HG02884 (cell line): ENCODE measurements at regions not wholly inside any gene's neighbourhood (a gene's known extent, or its start where the extent isn't known, plus 50 kb on each side); places are given as distances from the start of the nearest gene placed in this dataset.

ENCODE experiments used
- ATAC-seq: cut with Tn5 transposase; IDR thresholded peaks from one replicate; pipeline ENCODE4 v1.9.1; 2021; ENCODE audit warnings: mild to moderate bottlenecking, moderate library complexity; ENCODE audit not compliant: unreplicated experiment

DNA sequence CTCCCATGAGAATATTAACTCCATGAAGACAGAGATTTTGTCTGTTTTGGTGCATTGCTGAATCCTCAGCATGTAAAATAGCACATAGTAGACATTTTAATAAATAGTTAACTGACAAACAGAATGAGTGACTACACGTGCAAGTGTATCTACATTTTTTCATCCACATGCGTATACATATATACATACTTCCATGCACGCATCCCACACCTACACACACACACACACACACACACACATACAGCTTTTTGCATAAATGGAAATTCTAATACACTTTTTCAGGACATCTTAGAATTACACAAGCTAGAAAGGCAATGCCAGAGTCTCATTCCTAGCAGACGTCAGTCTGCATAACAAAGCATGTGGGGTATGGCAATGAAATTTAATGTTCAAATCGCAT lies 139.7 kb upstream of the LRFN2 start:
- no peak for ATAC-seq

DNA sequence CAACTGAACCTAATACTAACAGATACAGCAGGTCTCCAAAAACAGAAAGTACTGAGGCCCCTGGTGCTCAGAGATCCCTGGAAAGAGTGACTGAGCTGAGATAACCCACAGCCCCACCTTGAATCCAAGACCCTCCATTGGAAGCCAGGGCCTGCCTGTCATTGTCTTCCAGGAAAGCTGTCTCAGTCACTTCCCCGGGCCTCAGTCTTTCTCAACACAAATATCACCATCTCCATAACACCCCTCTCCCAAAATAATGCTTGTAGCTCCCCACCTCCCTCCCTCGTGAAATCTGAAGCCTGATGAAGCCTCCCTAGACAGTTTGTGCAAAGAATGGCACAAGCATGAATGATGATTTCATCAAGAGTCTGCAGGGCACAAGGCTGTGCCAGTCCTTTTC lies 138.2 kb upstream of the LRFN2 start:
- ATAC-seq = no peak

DNA sequence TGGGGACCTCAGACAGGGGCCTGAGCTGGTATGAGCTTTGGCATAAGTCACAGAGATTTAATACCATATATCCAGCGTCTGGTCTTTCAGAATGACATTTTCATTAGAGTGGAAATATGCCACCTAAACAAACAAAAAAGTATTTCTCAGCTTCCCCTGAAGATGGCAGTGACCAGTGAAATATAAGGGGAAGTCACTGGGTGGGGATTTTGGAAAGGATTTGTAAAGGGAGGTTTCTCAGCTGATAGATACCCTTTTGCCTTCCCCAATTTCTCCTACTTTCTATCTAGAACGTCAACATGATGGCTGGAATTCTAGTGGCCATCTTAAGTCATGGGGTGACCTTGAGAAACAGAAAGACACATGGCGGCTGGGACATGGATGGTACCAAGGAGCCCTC lies 137.7 kb upstream of the LRFN2 start:
- ATAC-seq = no peak

DNA sequence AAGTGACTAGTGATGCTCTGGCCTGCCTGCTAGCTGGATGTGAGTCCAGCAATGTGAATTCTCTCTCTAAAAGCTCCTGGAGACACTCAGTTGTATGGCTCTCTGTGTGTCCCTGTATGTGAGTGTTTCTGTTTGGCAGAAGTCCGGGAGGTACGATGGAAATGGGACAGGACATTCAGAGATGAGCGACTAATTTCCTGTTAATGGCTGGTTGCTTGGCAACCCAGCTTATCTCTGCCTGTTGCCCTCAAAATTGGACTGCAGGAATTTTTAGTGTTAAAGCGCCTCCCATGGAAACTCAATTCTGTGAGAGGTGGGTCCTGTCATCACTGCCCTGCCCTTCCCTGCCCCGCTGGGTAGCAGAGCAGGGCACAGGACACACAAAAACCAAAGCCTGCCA lies 136.8 kb upstream of the LRFN2 start:
- ATAC-seq = no peak

DNA sequence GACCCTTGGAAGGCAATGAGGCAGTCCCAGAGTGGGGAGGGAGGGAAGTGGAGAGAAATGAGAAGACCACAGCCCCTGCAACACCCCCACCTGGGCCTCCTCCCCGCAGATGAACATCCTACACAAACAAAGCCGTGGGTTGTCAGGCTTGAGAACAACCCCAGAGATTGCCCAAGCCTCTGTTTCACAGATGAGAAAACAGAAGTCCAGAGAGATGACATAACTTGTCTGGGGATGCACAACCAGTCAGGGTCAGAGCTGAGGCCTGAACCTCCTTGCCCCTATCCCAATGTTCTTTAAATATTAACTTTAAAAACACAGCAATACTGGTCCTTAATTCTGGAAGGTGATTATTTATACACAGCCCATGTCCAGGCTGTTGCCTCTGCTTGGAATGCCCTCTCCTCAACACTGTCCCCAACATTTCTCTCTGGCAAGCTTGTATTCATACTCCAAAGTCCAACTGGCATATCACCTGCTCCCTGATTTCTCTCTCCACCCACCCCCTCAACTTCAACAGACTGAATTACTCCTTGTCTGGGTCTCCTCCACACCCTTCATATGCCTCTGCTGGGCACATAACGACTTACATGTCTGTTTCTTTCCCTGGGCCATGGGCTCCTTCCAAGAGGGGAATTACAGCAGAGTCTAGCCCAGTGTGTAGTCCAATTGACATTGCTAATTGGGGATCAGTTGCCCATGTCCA lies 135.5 kb upstream of the LRFN2 start:
- ATAC-seq = no peak

DNA sequence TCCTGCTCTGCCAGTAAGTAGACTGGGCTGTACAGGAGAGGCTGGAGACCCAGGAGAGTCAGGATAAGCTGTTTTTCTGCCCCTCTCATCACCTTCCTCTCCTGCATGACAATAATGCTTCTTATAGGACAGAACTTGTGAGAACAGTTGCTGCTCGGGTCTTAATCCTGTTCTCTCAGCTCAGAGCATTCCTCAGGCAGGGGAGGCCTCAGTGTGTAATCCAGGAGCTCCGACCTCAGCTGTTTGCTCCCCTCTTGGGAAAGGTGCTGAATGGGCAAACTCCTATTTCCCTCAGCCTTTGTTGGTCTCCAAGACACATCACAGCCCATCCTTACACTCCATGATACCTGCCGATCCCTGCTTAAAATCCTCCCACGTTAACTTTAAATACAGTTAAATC lies 134.9 kb upstream of the LRFN2 start:
- ATAC-seq = no peak

DNA sequence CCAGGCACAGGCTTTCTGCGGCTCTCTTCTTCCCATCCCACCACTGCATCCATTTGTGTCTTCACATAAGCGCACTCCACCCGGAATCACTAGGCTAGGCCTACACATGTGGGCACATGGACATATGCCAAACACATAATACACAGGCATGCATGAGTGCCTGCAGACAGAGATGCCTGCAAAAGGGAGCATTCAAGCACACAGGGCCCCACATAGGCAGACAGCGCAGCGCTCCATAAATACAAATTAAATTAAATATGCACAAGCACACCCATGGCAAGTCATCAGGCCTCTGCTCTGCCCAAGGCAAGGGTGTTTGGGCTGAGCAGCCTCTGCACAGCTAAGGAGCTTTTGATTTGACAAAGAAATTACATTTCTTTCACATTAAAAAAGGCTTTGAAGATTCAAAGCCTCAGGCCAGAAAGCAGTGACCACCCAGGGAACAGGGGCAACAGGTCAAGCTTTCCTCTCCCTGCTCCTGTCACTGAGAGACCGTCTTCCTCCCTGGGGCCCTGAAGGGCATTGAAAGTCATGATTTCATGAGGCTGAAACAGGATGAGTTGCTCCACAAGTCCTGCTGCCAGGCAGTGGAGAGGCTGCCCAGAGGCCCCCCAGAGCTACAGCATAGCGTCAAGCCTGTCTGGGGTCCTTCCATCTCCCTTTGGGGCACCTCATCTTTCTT lies 134.2 kb upstream of the LRFN2 start:
- no peak for ATAC-seq

DNA sequence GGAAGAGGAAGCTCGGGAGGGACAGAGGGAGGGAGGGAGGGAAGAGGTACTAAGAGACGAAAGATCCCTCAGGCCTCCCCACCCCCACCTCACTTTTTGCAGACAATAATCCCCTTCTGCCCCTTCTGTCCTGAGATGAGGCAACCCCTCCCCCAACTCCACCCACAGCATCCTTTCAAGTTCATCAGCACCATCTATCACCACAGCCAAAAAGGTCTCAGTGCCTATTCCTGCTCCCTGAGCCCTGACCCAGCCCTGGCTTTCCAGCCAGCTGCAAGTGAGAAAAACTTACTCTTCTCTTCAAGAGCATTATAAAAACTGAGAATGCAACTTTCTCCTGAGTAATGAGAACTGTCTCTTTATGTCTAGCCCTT lies 133.2 kb upstream of the LRFN2 start:
- no peak for ATAC-seq

DNA sequence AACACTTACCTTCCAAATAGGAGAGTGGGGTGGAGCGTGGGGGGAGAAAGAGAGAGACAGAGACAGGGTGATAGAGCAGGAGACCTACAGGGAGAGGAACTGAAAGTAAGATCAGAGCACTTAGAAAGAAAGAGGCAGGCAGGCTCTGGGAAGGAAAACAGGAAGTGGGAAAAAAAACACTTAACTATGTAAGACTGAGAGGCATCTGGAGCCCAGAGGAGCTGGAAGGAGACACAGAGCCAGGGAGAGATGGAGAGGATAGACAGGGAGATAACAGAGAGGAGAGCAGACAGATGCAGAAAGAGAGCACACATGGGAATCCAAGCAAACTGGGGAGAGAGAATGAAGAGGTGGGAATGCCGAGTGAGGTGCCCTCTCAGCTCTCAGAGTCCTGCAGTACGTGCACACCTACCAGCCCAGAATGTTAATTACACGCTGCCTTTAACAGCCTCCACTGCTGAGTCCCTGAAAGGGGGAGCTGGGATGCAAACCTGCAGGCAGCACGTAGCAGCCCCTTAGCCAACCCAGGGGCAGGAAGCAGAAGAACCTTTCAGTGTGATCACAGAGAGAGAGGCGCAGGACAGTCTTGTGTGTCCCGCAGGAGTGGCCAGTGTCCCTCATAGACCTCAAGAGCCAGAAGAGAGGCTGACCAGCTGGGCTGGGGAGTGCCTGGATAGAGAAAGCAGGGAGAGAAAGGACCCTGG lies 132.7 kb upstream of the LRFN2 start:
- ATAC-seq = peak; percentile 73

DNA sequence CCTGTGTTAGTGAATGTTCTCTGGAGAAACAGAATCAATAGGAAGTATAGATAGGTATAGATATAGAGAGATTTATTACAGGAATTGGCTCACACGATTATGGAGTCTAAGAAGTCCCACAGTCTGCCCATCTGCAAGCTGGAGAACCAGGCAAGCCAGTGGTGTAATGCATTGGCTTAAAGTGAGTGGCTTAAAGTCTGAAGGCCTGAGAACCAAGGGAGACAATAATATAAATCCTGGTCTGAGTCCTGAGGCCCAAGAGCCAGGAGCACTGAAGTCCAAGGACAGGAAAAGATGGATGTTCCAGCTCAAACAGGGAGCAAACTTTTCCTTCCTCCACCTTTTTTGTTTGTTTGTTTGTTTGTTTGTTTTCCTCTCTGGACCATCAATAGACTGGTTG lies 131.2 kb upstream of the LRFN2 start:
- no peak for ATAC-seq

DNA sequence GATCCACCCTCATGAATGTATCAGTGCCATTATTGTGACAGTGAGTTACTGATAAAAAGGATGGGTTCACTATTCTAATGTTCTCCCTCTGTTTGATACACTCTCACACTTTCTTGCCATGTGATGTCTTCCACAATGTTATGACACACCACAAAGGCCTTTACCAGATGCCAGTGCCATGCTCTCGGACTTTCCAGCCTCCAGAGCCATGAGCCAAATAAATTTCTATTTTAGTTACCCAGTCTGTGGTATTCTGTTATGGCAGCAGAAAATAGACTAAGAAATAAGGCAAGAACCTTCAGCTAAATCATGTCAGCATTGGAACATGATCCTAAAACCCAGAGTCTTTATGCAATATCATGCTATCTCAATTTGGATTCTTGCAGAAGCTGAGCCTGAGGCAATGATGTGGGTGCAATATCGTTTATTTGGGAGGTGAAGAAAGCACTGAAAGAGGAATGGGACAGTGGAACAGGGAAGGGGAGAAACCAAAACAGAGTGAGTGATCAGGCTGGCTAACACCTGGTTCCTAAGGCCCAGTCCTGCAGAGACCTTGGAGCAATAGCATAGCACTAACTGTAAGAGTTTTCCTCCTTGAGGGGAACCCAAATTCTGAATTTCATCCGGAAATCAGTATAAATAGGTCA lies 130.4 kb upstream of the LRFN2 start:
- ATAC-seq = no peak

DNA sequence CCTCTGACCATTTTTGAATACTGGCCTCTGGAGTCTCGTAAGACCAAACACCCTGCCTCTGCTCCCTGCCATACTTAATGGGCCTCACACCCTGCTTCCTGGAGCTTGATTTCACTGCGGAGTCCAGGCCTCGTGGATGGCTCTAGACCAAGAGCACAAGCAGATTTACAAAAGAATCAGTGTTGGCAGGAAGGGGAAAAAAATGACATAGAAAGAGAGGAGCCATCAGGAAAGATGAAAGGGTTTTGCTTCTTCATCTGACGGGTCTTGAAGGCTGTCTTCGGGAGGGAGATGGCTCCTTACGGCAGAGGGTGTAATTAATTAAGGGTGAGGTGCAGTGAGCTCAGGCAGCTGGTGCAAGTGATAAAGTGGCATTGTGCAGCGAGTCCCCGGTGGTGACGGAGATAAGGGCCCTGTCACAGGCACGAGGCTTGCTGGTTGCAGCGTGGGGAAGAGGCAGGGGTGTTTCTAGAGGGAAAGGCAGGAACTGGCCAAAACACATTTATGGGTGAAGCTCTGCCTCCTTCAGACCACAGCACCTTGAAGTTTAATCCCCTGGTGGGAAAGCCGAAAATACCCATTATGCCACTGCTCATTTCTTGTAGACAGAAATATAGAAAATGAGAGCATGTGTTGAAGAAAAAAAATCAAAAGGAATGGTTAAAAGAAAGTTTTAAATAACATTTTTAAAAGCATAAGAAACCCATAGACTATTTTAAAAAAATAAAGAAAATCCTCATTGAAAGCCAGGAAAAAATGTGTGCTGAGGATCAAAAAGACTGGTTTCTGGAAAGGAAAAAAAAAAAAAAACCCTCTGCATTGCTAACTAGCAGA lies 128.6 kb upstream of the LRFN2 start:
- no peak for ATAC-seq

DNA sequence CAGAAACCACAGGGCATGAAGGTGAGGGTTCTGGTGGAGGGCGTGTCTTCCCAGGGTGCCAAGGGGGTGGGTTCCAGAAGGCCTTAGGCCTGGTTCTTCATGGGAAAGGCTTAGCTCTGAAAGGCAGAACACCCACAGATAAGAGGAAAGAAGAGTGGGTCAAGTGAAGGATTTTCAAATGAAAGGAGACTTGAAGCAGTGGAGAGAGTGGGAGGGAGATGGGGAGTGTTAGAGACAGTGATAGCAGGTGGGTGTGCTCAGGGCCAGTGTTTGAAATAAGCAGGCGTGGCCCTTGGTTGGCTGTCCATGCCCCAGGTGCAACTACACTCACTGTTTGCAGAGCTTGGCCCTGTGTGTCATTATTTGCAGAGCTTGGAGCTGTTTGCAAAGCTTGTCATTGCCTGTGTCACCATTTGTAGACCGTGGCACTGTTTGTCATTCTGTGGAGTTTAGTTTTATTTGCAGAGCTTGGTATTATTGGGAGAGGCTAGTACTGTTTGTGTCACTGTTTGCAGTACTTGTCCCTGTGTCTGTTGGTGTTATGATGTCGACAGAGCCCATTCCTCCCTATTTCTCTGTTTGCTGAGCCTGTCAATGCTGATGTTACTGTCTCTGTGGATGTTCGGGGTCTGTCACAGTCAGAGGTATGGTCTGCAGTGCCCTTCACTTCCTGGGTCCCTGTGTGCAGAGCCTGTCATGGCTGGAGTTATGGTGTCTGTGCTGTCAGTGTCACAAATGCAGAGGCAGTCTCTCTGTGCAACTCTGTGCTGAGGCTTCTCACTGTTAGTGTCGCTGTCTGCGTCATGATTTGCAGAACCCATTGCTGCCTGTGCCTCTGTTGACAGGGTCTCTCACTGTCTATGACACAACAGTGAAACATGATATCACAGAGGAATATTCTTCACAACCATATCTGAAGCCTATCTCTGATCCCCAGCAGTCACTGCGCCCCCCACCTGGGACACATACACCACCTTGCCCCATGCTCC lies 127.7 kb upstream of the LRFN2 start:
- no peak for ATAC-seq

DNA sequence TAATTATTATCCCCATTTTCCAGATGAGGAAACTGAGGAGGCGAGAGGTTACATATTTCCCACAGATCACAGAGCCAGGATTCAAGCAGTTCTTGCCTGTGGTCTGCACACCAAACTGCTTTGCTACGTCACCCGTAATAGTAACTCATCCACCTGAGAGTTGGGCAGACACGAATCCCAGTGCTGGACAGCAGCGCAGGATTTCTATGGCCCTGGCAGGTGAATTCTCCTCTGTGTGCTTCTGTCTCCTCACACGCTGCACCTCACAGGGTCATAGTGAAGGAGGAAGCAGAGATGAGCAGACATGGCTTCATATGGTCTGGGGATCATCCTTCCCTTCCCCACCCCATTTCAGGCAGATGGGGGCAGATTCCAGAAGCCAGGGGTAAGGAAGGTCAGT lies 127.0 kb upstream of the LRFN2 start:
- ATAC-seq = no peak

DNA sequence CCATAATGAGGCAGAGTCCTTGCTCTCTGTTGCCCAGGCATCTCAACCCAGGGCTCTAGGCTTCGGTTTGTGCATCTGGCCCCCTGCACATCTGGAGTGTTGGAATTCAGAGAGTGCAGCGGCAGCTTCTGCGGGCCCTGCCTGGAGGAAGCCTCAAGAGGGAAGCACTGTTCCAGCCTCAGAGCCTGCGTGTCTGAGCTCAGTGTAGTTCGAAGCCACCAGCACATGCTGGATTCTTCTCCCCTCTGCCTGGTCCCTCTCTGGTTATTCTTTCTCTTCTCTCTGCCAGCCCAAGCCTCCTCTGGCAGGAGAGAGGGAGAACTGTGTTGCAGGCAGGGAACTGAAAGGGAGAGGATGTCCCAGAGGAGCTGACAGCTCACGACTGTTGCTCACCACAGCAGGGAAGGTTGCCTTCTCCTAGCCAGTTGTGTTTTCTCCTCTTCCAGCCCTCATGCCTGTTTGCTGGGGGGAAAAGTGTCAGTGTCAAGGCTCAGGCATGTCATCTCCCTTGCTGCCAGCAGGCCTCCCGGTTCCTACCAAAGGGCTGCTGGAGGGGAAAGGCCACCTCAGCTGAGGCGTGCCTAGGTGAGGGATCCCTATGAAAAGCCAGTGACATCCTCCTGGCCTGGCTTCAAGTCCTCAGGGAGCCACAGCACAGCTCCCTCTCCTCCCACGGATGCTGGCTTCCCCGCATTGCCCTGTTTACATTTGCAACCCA lies 126.0 kb upstream of the LRFN2 start:
- no peak for ATAC-seq

DNA sequence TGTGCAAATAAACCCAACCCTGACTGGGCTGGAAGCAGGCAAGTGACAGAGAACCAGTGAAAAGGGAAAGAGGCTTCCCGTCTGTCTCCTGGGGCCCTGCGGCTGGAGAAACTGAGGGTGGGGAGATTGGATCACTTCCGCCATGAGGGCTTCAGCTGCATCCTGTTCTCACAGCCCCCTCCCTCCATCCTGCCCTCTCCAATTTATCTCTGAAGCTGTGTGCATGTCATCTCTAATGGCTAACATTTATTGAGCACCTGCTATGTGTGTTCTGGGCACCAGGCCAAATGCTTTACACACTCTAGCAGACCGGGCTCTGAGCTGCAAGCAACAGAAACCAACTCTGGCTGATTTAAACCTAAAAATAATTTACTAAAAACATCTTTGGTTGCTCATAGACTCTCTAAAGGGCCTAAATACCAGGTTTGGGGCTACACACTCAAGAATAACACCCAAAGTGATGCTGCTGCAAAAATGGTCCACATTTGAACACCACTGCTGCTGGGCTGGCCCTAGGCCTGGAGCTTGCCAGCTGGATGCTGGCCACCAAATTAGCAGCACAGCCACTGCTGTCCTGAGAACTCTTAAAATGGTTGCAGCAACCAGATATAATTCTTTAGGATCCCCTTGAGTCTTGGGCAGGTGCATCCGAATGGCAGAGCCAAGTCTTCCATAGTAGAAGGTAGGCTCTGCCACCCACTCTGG lies 123.6 kb upstream of the LRFN2 start:
- no peak for ATAC-seq

DNA sequence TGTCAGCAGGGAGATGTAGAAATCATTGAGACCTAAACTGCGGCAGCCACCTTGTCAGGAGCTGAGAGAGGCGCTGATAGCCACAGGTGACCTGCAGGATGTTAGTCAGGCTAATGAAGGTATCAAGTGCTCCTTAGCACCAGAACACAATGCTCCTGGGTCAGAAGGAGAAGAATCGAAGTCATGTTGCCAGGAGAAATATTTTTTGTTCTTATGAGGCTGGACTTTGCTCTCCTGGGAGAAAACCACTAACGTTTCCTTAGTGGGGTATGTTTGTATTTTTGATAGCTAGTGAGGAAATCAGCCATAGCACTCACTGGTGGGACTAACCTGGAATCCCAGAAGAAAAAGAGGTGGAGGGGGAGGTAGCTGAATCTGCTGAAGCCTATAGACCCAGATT lies 120.9 kb upstream of the LRFN2 start:
- ATAC-seq = no peak

DNA sequence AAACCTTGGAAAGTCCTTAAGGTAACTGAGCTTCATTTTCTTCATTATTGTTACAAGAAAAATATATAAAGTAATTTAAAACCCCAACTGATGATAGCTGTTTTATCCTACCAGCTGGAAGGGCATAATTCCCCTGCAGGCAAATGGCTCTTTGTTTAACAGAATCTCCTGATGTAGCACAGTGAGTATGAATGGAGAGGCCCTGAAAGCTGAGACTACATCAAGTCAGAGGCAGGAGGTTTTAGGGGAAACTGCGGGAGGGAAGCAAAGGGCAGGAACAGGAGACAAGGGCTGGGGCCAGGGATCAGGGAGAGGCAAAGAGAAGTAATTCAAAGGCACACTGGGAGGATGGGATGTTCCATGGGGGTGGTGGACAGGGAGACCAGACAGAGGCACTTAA lies 119.0 kb upstream of the LRFN2 start:
- ATAC-seq = no peak
